IMR-90 (cell line): ENCODE measurements at regions not wholly inside any gene's neighbourhood (a gene's known extent, or its start where the extent isn't known, plus 50 kb on each side); places are given as distances from the start of the nearest gene placed in this dataset.
A peak's percentile ranks its signal among the peaks of the same experiment; 100 is the strongest.

Experiments
- ATAC-seq: fragments of 200-7000 bp; cut with Tn5 transposase; 2 replicates; pipeline ENCODE4 v1.9.1; 2020; ENCODE audit warnings: low read depth, mild to moderate bottlenecking, moderate library complexity
- BruUV-seq: library from RNA; stranded (reverse); fragments of 400-500 nt; replicated peaks from 2 replicates; lab custom pipeline; 2021; lab: Mats Ljungman, UMichigan
- CTCF ChIA-PET: fragments of 300-600 bp; formaldehyde crosslinking; extraction: SDS; loops from one replicate; lab custom pipeline; 2021; ENCODE audit warnings: antibody characterized with exemption; lab: Yijun Ruan, JAX
- POLR2A ChIA-PET: fragments of 300-600 bp; sonication (Branson Sonifier 250); formaldehyde crosslinking; loops from one replicate; lab custom pipeline; 2022; ENCODE audit warnings: antibody characterized with exemption; ENCODE audit not compliant: unreplicated experiment; lab: Charles Lee
- DNase-seq: peaks from one replicate; pipeline ENCODE4 v3.0.0; 2013
- H2AFZ ChIP-seq: replicated peaks from 2 replicates; pipeline ENCODE3; 2013; ENCODE audit warnings: low read length, mild to moderate bottlenecking; ENCODE audit not compliant: poor library complexity
- H2AK5ac ChIP-seq: 2 replicates; pipeline ENCODE4 v1.6.1; 2013; ENCODE audit warnings: low read depth, low read length, inconsistent platforms
- H2AK9ac ChIP-seq: replicated peaks from 2 replicates; pipeline ENCODE3; 2013; ENCODE audit warnings: mild to moderate bottlenecking, low read depth, low read length, moderate library complexity; ENCODE audit not compliant: poor library complexity
- H2BK120ac ChIP-seq: 2 replicates; pipeline ENCODE4 v1.6.1; 2013; ENCODE audit warnings: low read depth, low read length, inconsistent platforms
- H2BK15ac ChIP-seq: 3 replicates; pipeline ENCODE4 v1.6.1; 2013; ENCODE audit warnings: low read depth, low read length, inconsistent platforms
- H2BK20ac ChIP-seq: 2 replicates; pipeline ENCODE4 v1.6.1; 2013; ENCODE audit warnings: low read depth, mild to moderate bottlenecking, inconsistent platforms, low read length, moderate library complexity
- H2BK5ac ChIP-seq: 2 replicates; pipeline ENCODE4 v1.6.1; 2013; ENCODE audit warnings: mild to moderate bottlenecking, low read depth, low read length, inconsistent platforms; ENCODE audit not compliant: poor library complexity, severe bottlenecking
- H3K14ac ChIP-seq: replicated peaks from 2 replicates; pipeline ENCODE4 v1.6.1; 2013; ENCODE audit warnings: low read depth, low read length, inconsistent platforms
- H3K18ac ChIP-seq: 2 replicates; pipeline ENCODE4 v1.6.1; 2013; ENCODE audit warnings: low read depth, low read length, control low read depth
- H3K23ac ChIP-seq: 2 replicates; pipeline ENCODE4 v1.6.1; 2013; ENCODE audit warnings: low read depth, low read length, inconsistent platforms
- H3K27ac ChIP-seq: 2 replicates; pipeline ENCODE4 v1.5.1; 2013; ENCODE audit warnings: mild to moderate bottlenecking, control low read depth, low read length; ENCODE audit not compliant: insufficient read depth
- H3K27me3 ChIP-seq: 2 replicates; pipeline ENCODE4 v1.6.1; 2013; ENCODE audit warnings: low read length; ENCODE audit not compliant: control insufficient read depth, insufficient read depth
- H3K36me3 ChIP-seq: 2 replicates; pipeline ENCODE4 v1.6.1; 2013; ENCODE audit warnings: low read length, mixed read lengths; ENCODE audit not compliant: control insufficient read depth, insufficient read depth
- H3K4ac ChIP-seq: 2 replicates; pipeline ENCODE4 v1.6.1; 2013; ENCODE audit warnings: low read depth, low read length, inconsistent platforms
- H3K4me1 ChIP-seq: 2 replicates; pipeline ENCODE4 v1.6.1; 2013; ENCODE audit warnings: low read length, mixed read lengths; ENCODE audit not compliant: control insufficient read depth, insufficient read depth
- H3K4me2 ChIP-seq: 2 replicates; pipeline ENCODE4 v1.6.1; 2013; ENCODE audit warnings: low read depth, mild to moderate bottlenecking, control low read depth, low read length, moderate library complexity
- H3K4me3 ChIP-seq: 2 replicates; pipeline ENCODE4 v1.5.1; 2013; ENCODE audit warnings: low read depth, mild to moderate bottlenecking, control low read depth, low read length, moderate library complexity; ENCODE audit not compliant: insufficient read depth
- H3K56ac ChIP-seq: 2 replicates; pipeline ENCODE4 v1.6.1; 2013; ENCODE audit warnings: low read length, inconsistent platforms; ENCODE audit not compliant: insufficient read depth; ENCODE audit errors: extremely low read depth
- H3K79me1 ChIP-seq, 2 experiments: 2 replicates each; pipeline ENCODE4 v1.6.1; 2013; ENCODE audit warnings: low read length in 2 of 2, inconsistent platforms in 1 of 2, low read depth in 1 of 2
- H3K9ac ChIP-seq: 2 replicates; pipeline ENCODE4 v1.6.1; 2013; ENCODE audit warnings: low read depth, low read length, control low read depth
- H3K9me1 ChIP-seq: 2 replicates; pipeline ENCODE4 v1.6.1; 2013; ENCODE audit warnings: low read length, inconsistent platforms; ENCODE audit not compliant: insufficient read depth
- H3K9me3 ChIP-seq: 2 replicates; pipeline ENCODE4 v1.6.1; 2013; ENCODE audit warnings: low read length; ENCODE audit not compliant: control insufficient read depth, insufficient read depth
- H4K20me1 ChIP-seq: 2 replicates; pipeline ENCODE4 v1.6.1; 2013; ENCODE audit warnings: low read length, inconsistent platforms; ENCODE audit not compliant: insufficient read depth
- H4K5ac ChIP-seq: 2 replicates; pipeline ENCODE4 v1.6.1; 2013; ENCODE audit warnings: mild to moderate bottlenecking, low read depth, low read length, control low read depth
- H4K8ac ChIP-seq, 2 experiments: 2 replicates each; pipeline ENCODE4 v1.6.1; 2013; ENCODE audit warnings: low read depth in 2 of 2, low read length in 2 of 2, control low read depth in 1 of 2, inconsistent platforms in 1 of 2
- H4K91ac ChIP-seq: 2 replicates; pipeline ENCODE4 v1.6.1; 2013; ENCODE audit warnings: low read depth, low read length, inconsistent platforms; ENCODE audit not compliant: insufficient read depth
- CEBPB ChIP-seq: IDR thresholded peaks from 2 replicates; pipeline ENCODE4 v1.6.1; 2012; ENCODE audit warnings: low read depth, low read length, improper control_type of control experiment
- MAZ ChIP-seq: IDR thresholded peaks from 2 replicates; pipeline ENCODE4 v1.6.1; 2012; ENCODE audit warnings: low read depth, mild to moderate bottlenecking, low read length, improper control_type of control experiment, moderate library complexity, borderline replicate concordance
- POLR2A ChIP-seq: IDR thresholded peaks from 2 replicates; pipeline ENCODE4 v1.6.1; 2012; ENCODE audit warnings: mild to moderate bottlenecking, low read depth, low read length
- RFX5 ChIP-seq: IDR thresholded peaks from 2 replicates; pipeline ENCODE4 v1.8.0; 2012; ENCODE audit warnings: low read depth, mild to moderate bottlenecking, low read length, moderate library complexity
- WGBS, 2 experiments: methylation state at CpG; one replicate each; pipeline versions ENCODE4 v1.1.5 to v1.1.7; 2013; ENCODE audit warnings: missing lambda C conversion rate in 2 of 2; ENCODE audit not compliant: insufficient read length in 1 of 2; ENCODE audit errors: extremely low coverage in 2 of 2; 5-methylcytosine and 5-hydroxymethylcytosine counted together
- dilution Hi-C: fragments of 300-500 bp; cut with HindIII; formaldehyde crosslinking; loops from one replicate; pipeline ENCODE4 v1.14.3; 2018; ENCODE audit warnings: low sequenced_read_pairs; ENCODE audit not compliant: unreplicated experiment
- in situ Hi-C: fragments of 300-500 bp; cut with MboI; formaldehyde crosslinking; loops from 3 replicates; pipeline ENCODE4 v1.14.3; 2019; ENCODE audit warnings: low sequenced_read_pairs, inconsistent platforms, mixed read lengths
- intact Hi-C: fragments of 100-400 bp; cut with micrococcal nuclease; formaldehyde crosslinking; loops from 2 replicates; pipeline ENCODE4 v1.10.0; 2022
- TF ChIP-seq, protein P1 (sequence below): fragments of 150-350 bp; IDR thresholded peaks from 2 replicates; pipeline ENCODE4 v1.6.1; 2016; ENCODE audit warnings: low read depth, mild to moderate bottlenecking, low read length, moderate library complexity, borderline replicate concordance

DNA sequence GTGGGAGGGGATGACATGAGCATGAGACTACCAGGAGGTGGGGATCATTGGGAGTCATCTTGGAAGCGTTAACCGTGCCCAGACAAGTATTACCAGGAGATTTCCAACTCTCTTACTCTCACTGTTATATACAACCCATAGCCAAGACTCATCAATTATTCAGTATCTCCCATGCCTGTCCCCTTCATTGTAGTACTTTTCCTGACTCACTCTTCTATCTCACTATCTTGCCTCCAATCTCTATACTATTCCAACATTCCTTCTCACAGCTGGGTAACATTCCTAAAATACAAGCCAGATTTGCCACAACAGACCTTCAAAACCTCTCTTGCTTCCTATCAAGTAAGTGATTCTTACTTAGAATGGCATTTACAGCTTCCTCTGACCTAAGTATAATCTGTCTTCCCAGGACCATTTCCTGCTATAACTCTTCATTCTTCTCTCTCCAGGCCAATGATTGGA lies 226.3 kb upstream of the SMLR1 start:
- in situ Hi-C loops (no loop called here), dilution Hi-C loops (no loop called here), intact Hi-C loops (no loop called here)
- H3K56ac ChIP-seq, result 0 out of 2 replicates have a peak overlapping the region, but pooled peaks have one; percentile 8
- H3K4ac ChIP-seq, result peak overlapping the region; percentile 92
- H3K27me3 ChIP-seq, result no peaks in the 10 kb centered on the region
- WGBS, 2 experiments, result no CpG with 5 or more reads among the region's 2 CpGs
- peak overlapping the region; percentile 81; the same call in 1 of the 2 replicates for H4K5ac ChIP-seq
- no peaks in the 10 kb centered on the region for H3K36me3 ChIP-seq
- H3K18ac ChIP-seq, result peak overlapping the region; percentile 67; the same call in 1 of the 2 replicates
- peak overlapping the region; percentile 67 for H3K27ac ChIP-seq
- H2AFZ ChIP-seq, result no peak overlapping the region
- no peaks in the 10 kb centered on the region for H4K20me1 ChIP-seq
- peak overlapping the region; percentile 98 for H2BK5ac ChIP-seq
- H3K9ac ChIP-seq, result no peak overlapping the region
- peak overlapping the region; percentile 88; the same call in 1 of the 2 replicates for H3K23ac ChIP-seq
- peak overlapping the region; percentile 93; the same call in 1 of the 2 replicates for H2AK5ac ChIP-seq
- H4K8ac ChIP-seq, result peak overlapping the region; percentile 63 to 67; a peak in 3 of 4 replicates
- CTCF ChIA-PET, result interaction anchor here (0.6 to 1.0 kb wide), 2 partner anchors 14 to 43 kb away, joined by 3 read pairs; no protein-coding TSS in a partner anchor
- H3K79me1 ChIP-seq, result no peaks in the 10 kb centered on the region
- H4K91ac ChIP-seq, result peak overlapping the region; percentile 79
- peak overlapping the region; percentile 98 for H2BK20ac ChIP-seq
- peak overlapping the region; percentile 41; the same call in 2 of the 3 replicates for H2BK15ac ChIP-seq
- ATAC-seq (peak; percentile 22), DNase-seq (peak; percentile 85)
- H2AK9ac ChIP-seq, result peak overlapping the region; percentile 91
- H3K9me3 ChIP-seq, result no peaks in the 10 kb centered on the region
- peak overlapping the region; percentile 91; the same call in 1 of the 2 replicates for H3K14ac ChIP-seq
- POLR2A ChIA-PET, result no interaction called here
- H3K9me1 ChIP-seq, result peaks cover 10% of the 10 kb centered on the region
- BruUV-seq, result no TSS peak
- TF ChIP-seq CEBPB (0 out of 2 replicates have a peak, but pooled peaks have one; percentile 1), RFX5 (no peak), MAZ (no peak), POLR2A (no peak)
- TF ChIP-seq, protein P1, sequence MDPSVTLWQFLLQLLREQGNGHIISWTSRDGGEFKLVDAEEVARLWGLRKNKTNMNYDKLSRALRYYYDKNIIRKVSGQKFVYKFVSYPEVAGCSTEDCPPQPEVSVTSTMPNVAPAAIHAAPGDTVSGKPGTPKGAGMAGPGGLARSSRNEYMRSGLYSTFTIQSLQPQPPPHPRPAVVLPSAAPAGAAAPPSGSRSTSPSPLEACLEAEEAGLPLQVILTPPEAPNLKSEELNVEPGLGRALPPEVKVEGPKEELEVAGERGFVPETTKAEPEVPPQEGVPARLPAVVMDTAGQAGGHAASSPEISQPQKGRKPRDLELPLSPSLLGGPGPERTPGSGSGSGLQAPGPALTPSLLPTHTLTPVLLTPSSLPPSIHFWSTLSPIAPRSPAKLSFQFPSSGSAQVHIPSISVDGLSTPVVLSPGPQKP, result no peak
- no peak overlapping the region for H3K4me3 ChIP-seq
- H2BK120ac ChIP-seq, result peak overlapping the region; percentile 94
- no peak overlapping the region for H3K4me2 ChIP-seq
- H3K4me1 ChIP-seq, result peaks cover 12% of the 10 kb centered on the region
